ENCODE measurements at regions not wholly inside any gene's neighbourhood (a gene's known extent, or its start where the extent isn't known, plus 50 kb on each side); places are given as distances from the start of the nearest gene placed in this dataset.

GRCh38 chr9:87086221-87086818 lies 139.0 kb upstream of the GAS1 start:
- DNase-seq: no peak

DNA sequence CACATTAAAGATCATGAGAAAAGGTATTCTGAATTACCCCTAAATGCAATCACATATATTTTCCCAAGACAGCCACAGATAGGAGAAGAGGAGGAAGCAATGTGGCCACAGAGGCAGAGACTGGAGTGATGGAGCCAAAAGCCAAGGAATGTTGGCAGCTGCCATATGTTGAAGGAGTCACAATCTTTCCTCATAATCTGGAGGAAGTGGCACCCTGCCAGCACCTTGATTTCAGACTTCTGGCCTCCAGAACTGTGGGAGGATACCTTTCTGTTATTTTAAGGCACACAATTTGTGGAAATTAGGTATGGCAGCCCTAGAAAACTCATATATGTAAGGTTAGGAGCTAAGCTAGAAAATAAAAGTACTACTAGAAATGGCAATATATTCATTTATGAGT lies 139.9 kb upstream of the GAS1 start:
- DNase-seq: no peak

- no peak for DNase-seq
These were observed 140.9 kb upstream of the GAS1 start for GRCh38 chr9:87088192-87088591.

- DNase-seq: no peak
These were observed 141.5 kb upstream of the GAS1 start for GRCh38 chr9:87088621-87089365.

GRCh38 chr9:87089506-87089905 lies 142.2 kb upstream of the GAS1 start:
- DNase-seq: no peak

GRCh38 chr9:87089929-87090328 lies 142.6 kb upstream of the GAS1 start:
- no peak for DNase-seq

DNA sequence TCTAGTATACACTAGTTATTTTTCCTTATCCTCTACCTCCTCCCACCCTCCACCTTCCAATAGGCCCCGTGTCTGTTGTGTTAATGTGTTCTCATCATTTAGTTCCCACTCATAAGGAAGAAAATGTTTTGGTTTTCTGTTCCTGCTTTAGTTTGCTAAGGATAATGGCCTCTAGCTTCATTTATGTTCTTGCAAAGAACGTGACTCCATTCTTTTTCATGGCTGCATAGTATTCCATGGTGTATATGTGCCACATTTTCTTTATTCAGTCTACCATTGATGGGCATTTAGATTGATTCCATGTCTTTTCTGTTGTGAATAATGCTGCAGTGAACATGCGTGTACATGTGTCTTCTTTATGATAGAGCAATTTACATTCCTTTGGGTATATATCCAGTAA lies 146.5 kb upstream of the GAS1 start:
- no peak for DNase-seq

- no peak for DNase-seq
These were observed 148.6 kb upstream of the GAS1 start for GRCh38 chr9:87095951-87096350.

DNA sequence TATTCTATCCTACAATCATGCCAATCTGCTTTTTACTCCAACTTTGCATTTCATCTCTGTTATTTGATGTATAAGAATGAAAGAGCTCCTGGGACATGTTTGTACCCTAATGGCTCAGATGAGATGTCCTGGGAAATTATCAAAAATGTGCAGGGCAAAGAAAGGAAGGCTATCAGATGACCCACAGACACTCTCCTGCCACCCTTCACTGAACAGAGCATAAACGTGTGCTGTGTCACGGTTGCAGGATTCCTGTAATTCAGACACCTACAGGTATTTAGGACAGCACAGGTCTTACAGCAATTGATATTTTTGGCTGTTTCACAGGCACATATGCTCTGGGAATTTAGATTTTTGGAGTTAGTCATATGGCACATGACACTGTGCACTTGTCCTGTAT lies 149.2 kb upstream of the GAS1 start:
- DNase-seq: no peak

DNA sequence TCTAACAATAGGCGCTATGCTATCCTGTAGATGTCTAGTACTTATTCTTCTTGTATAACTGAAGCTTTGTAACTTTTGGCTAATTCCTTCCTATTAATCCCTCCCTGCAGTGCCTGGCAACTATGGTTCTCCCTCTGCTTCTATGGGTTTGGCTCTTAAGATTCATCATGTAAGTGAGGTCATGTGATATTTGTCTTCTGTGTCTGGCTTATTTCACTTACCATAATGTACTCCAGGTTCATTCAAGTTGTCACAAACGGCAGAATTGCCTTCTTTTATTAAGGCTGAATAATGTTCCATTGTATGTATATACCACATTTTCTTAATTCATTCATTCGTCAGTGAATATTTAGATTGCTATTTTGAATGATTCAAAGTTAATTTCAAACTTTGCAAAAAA lies 149.9 kb upstream of the GAS1 start:
- no peak for DNase-seq

DNA sequence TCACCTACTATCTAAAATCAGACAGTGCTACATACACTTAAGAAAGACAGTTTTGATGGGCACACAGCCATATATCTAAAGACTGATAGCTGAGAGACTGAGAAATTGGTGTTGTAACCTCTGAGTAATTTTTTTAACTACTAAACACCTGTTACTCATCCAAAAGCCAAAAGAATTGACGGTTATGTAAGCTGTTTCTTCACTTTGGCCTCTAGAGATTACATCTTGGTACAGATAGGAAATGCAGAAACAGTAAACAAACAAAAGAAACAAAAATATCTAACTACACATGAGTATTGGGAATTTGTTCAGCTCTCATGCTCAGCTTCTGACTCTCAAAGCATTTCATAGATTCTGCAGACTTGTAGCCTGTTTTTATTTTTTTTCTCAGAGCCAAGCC lies 152.1 kb upstream of the GAS1 start:
- no peak for DNase-seq

DNA sequence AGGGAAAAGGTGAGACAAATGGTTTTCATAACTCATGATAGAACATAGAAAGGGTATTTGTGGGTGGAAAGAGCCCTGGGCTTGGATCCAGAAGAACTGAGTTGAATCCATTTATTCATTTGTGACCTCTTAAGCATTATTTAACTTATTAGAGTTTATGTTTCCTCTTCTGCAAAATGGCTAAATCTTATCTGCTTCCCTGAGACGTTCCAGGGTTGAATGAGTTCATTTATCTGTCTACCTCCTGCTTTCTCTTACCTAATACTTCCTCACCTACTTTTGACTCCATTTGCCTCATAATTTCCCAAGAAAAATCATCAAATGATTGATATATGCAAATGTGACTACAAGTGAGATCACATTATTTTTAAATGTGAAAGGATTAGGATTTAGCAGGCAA lies 152.7 kb upstream of the GAS1 start:
- DNase-seq: no peak

GRCh38 chr9:87102126-87102525 lies 154.8 kb upstream of the GAS1 start:
- DNase-seq: no peak

DNA sequence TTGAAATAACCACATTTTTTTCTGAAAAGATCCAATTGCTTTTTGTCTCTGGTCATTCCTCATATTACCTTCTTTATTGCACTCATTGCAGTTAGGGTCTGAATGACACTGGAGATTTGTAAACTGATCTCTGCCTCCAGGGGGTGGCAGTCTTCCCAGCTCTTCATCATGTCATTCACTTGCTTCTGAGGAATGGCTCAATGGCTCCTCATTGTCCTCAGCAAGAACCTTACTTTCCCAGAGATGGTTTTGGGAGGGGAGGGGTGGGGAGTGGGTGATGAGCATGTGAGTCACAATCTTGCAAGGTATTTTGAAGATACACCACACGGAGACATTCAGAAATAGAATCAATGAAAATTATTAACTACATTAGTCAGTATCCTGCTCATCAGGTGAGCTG lies 159.8 kb upstream of the GAS1 start:
- no peak for DNase-seq

GRCh38 chr9:87108661-87109060 lies 161.4 kb upstream of the GAS1 start:
- no peak for DNase-seq

DNA sequence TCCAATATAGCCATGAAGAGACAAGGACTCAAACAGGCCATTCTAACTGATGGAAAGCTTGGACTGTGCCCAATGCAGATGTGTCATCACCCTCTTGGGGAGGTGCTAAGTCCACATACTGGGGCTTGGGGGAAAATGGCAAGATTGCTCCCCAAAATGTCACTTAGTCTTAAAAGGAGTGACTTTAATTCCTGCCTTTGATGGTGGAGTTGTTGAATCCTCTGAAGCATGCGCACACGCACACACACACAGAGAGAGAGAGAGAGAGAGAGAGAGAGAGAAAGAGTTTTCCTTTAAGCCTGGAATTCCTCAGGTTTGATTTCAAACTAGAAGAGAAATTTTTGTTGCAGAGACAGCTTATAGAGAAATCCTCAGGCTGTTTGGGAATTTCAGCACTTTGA lies 161.9 kb upstream of the GAS1 start:
- DNase-seq: no peak

DNA sequence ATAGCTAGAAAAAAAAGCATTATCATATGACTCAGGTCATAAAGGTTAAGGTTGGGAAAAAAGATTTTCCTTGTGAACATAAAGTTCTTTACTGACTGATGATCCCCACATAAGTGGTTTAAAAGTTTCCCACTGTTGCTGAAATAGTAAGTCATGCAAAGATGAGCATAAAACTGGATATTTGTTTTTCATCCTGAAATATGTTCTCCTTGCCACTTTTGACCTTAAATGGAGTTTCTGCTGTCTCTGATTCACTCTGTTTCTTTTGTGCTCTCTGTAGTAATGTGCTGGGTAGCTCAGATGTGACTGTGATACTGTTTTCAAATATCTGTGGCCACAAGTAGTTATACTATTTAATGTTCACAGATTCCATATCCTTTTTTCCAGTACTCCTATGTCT lies 162.5 kb upstream of the GAS1 start:
- DNase-seq: no peak

- no peak for DNase-seq
These were observed 163.7 kb upstream of the GAS1 start for GRCh38 chr9:87111010-87111409.

DNA sequence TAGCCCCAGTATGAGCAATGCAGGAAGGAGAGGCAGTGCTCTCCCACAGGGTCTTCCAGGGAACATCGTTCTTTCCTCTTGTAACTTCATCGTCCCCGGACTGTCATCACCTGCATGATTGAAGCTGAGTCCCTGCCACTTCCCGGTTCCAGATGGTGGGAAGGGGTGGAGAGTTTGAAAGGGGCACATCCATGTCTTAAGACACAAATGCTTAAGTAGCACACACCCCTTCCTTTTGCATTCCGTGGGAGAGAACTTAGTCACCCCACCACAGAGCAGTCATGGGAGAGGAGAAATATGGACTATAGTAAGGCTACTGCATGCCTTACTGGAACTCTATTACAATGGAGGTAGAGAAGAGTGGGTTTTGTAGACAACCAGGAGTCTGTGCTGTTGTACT lies 165.3 kb upstream of the GAS1 start:
- no peak for DNase-seq

DNA sequence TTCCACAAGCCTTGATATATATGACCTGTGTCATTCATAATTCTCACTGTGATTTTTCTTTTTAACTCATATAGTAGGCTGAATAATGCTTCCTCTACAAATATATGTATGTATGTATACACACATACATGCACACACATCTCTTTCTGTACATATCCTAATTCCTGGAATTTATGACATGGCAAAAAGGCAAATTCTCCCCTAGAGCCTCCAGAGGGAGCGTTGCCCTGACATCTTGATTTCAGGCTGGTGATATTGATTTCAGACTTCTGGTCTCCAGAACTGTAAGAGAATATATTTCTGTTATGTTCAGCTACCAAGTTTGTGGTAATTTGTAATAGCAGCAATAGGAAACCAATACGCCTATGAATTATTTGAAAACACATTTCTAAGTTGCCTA lies 166.6 kb upstream of the GAS1 start:
- DNase-seq: no peak

DNA sequence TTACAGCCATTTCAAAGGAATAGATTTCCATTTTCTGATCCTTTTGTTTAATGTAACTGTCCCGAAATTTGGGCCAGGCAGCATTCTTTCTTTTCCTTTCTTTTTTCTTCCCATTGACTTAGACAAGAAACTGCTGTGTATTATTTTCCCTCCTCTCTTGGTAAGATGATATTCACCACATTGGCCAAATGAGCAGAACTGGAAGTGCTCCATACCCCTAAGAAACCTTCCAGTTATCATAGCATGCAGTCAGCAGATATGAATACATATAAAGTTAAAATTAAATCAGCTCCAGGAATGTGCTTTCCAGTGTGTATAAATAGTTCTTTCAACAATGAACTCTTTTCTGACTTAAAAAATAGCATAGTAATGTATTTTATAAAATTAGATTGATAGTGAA lies 168.5 kb upstream of the GAS1 start:
- no peak for DNase-seq

- no peak for DNase-seq
These were observed 169.2 kb upstream of the GAS1 start for GRCh38 chr9:87116492-87116891.

GRCh38 chr9:87118594-87118993 lies 171.3 kb upstream of the GAS1 start:
- no peak for DNase-seq

- DNase-seq: no peak
These were observed 172.1 kb upstream of the GAS1 start for GRCh38 chr9:87119328-87119881.

Data from occipital lobe (tissue), 1 donor.